ENCODE measurements at regions not wholly inside any gene's neighbourhood (a gene's known extent, or its start where the extent isn't known, plus 50 kb on each side); places are given as distances from the start of the nearest gene placed in this dataset.

GRCh38 chr2:58686776-58687175, 445.7 kb upstream of the FANCL start:
- no peak overlapping the region for H3K4me3 ChIP-seq (ENCODE audit: low read depth, low read length)
- H3K27me3 ChIP-seq, result no peaks in the 10 kb centered on the region
- TF ChIP-seq CTCF (IDR thresholded peaks at IDR 0.05; ENCODE audit: low read depth, low read length), result no peak
- H3K9me3 ChIP-seq, result no peaks in the 10 kb centered on the region
- DNase-seq, result no peak
- H3K36me3 ChIP-seq, result no peaks in the 10 kb centered on the region
- H3K4me1 ChIP-seq, result no peaks in the 10 kb centered on the region

GRCh38 chr2:58680755-58681310, 439.7 kb upstream of the FANCL start:
- Histone ChIP-seq H3K9me3 (no peaks in the 10 kb centered on the region), H3K4me1 (no peaks in the 10 kb centered on the region), H3K4me3 (ENCODE audit: low read depth, low read length) (no peak overlapping the region), H3K27me3 (no peaks in the 10 kb centered on the region), H3K36me3 (no peaks in the 10 kb centered on the region)
- DNase-seq, result no peak
- no peak for TF ChIP-seq CTCF (IDR thresholded peaks at IDR 0.05; ENCODE audit: low read depth, low read length)

- Histone ChIP-seq H3K4me1 (no peaks in the 10 kb centered on the region), H3K36me3 (no peaks in the 10 kb centered on the region), H3K27me3 (no peaks in the 10 kb centered on the region)
These were observed 436.6 kb upstream of the FANCL start for GRCh38 chr2:58677748-58678147.

GRCh38 chr2:58671675-58672074, 430.6 kb upstream of the FANCL start:
- Histone ChIP-seq H3K27me3 (no peaks in the 10 kb centered on the region), H3K4me3 (ENCODE audit: low read depth, low read length) (no peak overlapping the region), H3K4me1 (no peaks in the 10 kb centered on the region), H3K36me3 (no peaks in the 10 kb centered on the region), H3K9me3 (no peaks in the 10 kb centered on the region)
- no peak for TF ChIP-seq CTCF (IDR thresholded peaks at IDR 0.05; ENCODE audit: low read depth, low read length)
- DNase-seq, result no peak

More at GRCh38 chr2:58677748-58678147, 436.6 kb upstream of the FANCL start:
- no peak overlapping the region for H3K4me3 ChIP-seq (ENCODE audit: low read depth, low read length)
- no peaks in the 10 kb centered on the region for H3K9me3 ChIP-seq
- no peak for TF ChIP-seq CTCF (IDR thresholded peaks at IDR 0.05; ENCODE audit: low read depth, low read length)
- no peak for DNase-seq

GRCh38 chr2:58669998-58670397, 428.9 kb upstream of the FANCL start:
- H3K9me3 ChIP-seq, result no peaks in the 10 kb centered on the region
- H3K27me3 ChIP-seq, result no peaks in the 10 kb centered on the region
- H3K4me3 ChIP-seq (ENCODE audit: low read depth, low read length), result no peak overlapping the region
- no peaks in the 10 kb centered on the region for H3K4me1 ChIP-seq
- DNase-seq, result no peak
- TF ChIP-seq CTCF (IDR thresholded peaks at IDR 0.05; ENCODE audit: low read depth, low read length), result no peak
- H3K36me3 ChIP-seq, result no peaks in the 10 kb centered on the region

GRCh38 chr2:58667137-58667774, 426.1 kb upstream of the FANCL start:
- Histone ChIP-seq H3K9me3 (no peaks in the 10 kb centered on the region), H3K4me1 (no peaks in the 10 kb centered on the region), H3K27me3 (no peaks in the 10 kb centered on the region), H3K36me3 (no peaks in the 10 kb centered on the region), H3K4me3 (ENCODE audit: low read depth, low read length) (no peak overlapping the region)
- TF ChIP-seq CTCF (IDR thresholded peaks at IDR 0.05; ENCODE audit: low read depth, low read length), result no peak
- no peak for DNase-seq

Data from BE2C (cell line).